Activated CD8-positive, alpha-beta T cell treated with anti-CD3 and anti-CD28 coated beads, Interleukin-2, amount 10 ng/mL, durations not matched to agents 7 days and 5 days (primary cell): ENCODE measurements at regions not wholly inside any gene's neighbourhood (a gene's known extent, or its start where the extent isn't known, plus 50 kb on each side); places are given as distances from the start of the nearest gene placed in this dataset.

Source experiments
- ATAC-seq: fragments of 150-1000 bp; cut with Tn5 transposase; one replicate; pipeline ENCODE4 v1.10.0; 2021; ENCODE audit warnings: moderate library complexity
- CTCF ChIA-PET: fragments of 350-600 bp; sonication (Branson Sonifier 250); formaldehyde crosslinking; loops from one replicate; lab custom pipeline; 2021; ENCODE audit warnings: antibody characterized with exemption; lab: Charles Lee
- POLR2A ChIA-PET: fragments of 350-600 bp; sonication (Branson Sonifier 250); formaldehyde crosslinking; loops from one replicate; lab custom pipeline; 2021; ENCODE audit warnings: antibody characterized with exemption; lab: Charles Lee
- DNase-seq: peaks from one replicate; pipeline ENCODE4 v3.0.0-alpha.2; 2020
- H3K27ac Mint-ChIP-seq: one replicate; pipeline ENCODE4 v1.8.0; 2021; ENCODE audit warnings: mild to moderate bottlenecking, mixed read lengths
- H3K27me3 Mint-ChIP-seq: one replicate; pipeline ENCODE4 v1.8.0; 2021; ENCODE audit warnings: low read depth, mixed read lengths
- H3K36me3 Mint-ChIP-seq: one replicate; pipeline ENCODE4 v1.8.0; 2021; ENCODE audit warnings: low read depth, mixed read lengths
- H3K4me1 Mint-ChIP-seq: one replicate; pipeline ENCODE4 v1.8.0; 2021; ENCODE audit warnings: low read depth, mixed read lengths
- H3K4me3 Mint-ChIP-seq: one replicate; pipeline ENCODE4 v1.8.0; 2021; ENCODE audit warnings: mild to moderate bottlenecking, mixed read lengths
- H3K9me3 Mint-ChIP-seq: one replicate; pipeline ENCODE4 v1.8.0; 2022; ENCODE audit warnings: mixed read lengths; ENCODE audit not compliant: insufficient read depth

DNA sequence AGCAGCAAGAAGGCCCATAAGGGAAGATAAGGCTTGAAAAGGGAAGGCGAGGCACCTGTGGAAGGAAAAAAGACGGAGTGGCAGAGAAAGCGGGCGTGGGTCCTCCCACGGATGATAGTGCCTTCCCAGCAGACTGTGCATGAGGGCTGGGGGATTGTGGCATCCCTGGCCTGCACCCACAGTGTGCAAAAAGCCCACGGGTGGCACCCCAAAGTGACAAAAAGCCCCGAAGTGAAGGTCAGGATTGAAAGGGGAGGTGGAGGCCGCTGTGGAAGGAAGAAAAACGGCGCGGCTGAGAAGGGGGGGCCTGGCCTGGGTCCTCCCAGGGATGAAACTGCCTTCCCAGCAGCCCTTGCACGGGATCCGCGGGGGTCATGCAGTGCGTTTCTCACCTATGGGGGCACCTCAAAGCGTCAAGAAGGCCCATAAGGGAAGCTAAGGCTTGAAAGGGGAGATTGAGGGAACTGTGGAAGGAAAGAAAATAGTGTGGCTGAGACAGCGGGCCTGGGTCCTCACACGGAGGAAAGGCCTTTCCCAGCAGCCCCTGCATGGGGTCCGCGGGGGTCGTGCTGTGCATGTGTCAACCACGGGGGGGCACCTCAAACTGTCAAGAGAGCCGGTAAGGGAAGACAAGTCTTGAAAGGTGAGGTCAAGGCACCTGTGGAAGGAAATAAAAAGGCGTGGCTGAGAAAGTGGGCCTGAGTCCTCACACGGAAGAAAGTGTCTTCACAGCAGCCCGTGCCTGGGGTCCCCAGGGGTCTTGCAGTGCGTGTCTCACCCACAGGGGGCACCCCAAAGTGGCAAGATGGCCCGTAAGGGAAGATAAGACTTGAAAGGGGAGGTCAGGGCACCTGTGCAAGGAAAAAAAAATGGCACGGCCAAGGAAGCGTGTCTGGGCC lies 274.1 kb downstream of the ALG10 start:
- CTCF ChIA-PET: no interaction called here
- H3K36me3 Mint-ChIP-seq: peaks cover 2% of the 10 kb centered on the region
- no peak overlapping the region for H3K4me3 Mint-ChIP-seq

DNA sequence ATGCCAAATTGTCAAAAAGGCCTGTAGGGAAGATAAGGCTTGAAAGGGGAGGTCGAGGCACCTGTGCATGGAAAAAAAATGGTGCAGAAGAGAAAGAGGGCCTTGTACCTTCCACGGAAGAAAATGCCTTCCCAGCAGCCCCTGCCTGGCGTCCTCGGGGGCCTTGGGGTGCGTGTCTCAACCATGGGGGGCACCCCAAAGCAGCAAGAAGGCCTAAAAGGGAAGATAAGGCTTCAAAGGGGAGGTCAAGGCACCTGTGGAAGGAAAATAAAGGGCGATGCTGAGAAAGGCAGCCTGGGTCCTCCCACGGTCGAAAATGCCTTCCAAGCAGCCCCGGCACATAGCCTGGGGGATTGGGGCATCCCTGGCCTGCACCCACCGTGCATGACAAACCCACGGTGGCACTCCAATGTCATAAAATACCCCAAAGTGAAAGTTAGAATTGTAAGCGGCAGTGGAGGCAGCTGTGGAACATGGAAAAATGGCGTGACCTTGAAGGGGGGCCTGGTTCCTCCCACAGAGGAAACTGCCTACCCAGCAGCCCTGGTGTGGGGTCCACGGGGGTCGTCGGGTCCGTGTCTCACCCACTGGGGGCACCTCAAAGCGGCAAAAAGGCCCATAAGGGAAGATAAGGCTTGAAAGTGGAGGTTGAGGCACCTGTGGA lies 275.0 kb downstream of the ALG10 start:
- H3K36me3 Mint-ChIP-seq: peaks cover 2% of the 10 kb centered on the region

More for the DNA sequence above, 274.1 kb downstream of the ALG10 start:
- Mint-ChIP-seq H3K27me3 (no peaks in the 10 kb centered on the region), H3K27ac (no peak overlapping the region), H3K9me3 (peaks cover 70% of the 10 kb centered on the region), H3K4me1 (no peaks in the 10 kb centered on the region)
- DNase-seq (no peak), ATAC-seq (no peak)
- POLR2A ChIA-PET: no interaction called here

DNA sequence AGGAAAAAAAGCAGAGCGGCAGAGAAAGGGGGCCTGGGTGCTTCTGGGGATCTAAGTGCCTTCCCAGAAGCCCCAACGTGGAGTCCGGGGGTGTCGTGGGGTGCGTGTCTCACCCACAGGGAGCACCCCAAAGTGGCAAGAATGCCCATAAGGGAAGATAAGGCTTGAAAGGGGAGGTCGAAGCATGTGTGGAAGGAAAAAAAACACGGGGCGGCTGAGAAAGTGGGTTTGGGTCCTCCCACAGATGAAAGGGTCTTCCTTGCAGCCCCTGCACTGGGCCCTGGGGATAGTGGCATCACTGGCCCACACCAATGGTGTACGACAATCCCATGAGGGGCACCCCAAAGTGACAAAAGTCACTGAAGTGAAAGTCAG lies 275.5 kb downstream of the ALG10 start:
- CTCF ChIA-PET: no interaction called here
- DNase-seq: no peak

More for the DNA sequence above, 275.0 kb downstream of the ALG10 start:
- no peak overlapping the region for H3K4me3 Mint-ChIP-seq
- H3K27ac Mint-ChIP-seq: no peak overlapping the region
- no peaks in the 10 kb centered on the region for H3K27me3 Mint-ChIP-seq
- ChIA-PET POLR2A (no interaction called here), CTCF (no interaction called here)
- H3K9me3 Mint-ChIP-seq: peaks cover 76% of the 10 kb centered on the region
- H3K4me1 Mint-ChIP-seq: no peaks in the 10 kb centered on the region
- ATAC-seq (no peak), DNase-seq (no peak)

DNA sequence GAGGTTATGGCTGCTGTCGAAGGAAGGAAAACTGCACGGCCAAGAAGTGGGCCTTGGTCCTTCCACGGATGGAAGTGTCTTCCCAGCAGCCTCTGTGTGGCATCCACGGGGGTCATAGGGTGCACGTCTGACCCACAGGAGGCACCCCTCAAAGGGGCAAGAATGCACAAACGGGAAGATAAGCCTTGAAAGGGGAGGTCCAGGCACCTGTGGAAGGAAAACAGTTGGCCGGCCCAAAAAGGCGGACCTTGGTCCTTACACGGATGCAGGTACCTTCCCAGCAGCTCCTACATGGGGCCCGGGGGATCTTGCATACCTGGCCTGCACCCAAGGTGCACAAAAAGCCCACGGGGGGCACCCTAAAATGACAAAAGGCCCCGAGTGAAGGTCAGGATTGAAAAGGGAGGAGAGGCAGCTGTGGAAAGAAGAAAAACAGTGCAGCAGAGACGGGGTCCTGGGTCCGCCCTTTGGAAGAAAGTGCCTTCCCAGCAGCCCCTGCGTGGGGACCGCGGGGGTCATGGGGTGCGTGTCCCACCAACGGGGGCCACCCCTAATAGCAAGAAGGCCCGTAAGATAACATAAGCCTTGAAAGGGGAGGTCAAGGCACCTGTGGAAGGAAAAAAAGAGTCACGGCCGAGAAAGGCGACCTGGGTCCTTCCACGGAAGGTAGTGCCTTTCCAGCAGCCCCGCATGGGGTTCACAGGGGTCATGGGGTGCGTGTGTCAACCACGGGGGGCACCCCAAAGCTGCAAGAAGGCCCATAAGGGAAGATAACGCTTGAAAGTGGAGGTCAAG lies 276.1 kb downstream of the ALG10 start:
- peaks cover 83% of the 10 kb centered on the region for H3K9me3 Mint-ChIP-seq
- no peak overlapping the region for H3K4me3 Mint-ChIP-seq
- no peaks in the 10 kb centered on the region for H3K27me3 Mint-ChIP-seq
- POLR2A ChIA-PET: no interaction called here
- no peak for DNase-seq
- peaks cover 4% of the 10 kb centered on the region for H3K36me3 Mint-ChIP-seq
- CTCF ChIA-PET: no interaction called here
- H3K4me1 Mint-ChIP-seq: no peaks in the 10 kb centered on the region
- no peak for ATAC-seq
- no peak overlapping the region for H3K27ac Mint-ChIP-seq

More for the DNA sequence above, 275.5 kb downstream of the ALG10 start:
- no peaks in the 10 kb centered on the region for H3K27me3 Mint-ChIP-seq
- H3K36me3 Mint-ChIP-seq: peaks cover 2% of the 10 kb centered on the region
- H3K4me1 Mint-ChIP-seq: no peaks in the 10 kb centered on the region
- no peak overlapping the region for H3K27ac Mint-ChIP-seq
- no peak for ATAC-seq
- peaks cover 82% of the 10 kb centered on the region for H3K9me3 Mint-ChIP-seq
- POLR2A ChIA-PET: no interaction called here
- no peak overlapping the region for H3K4me3 Mint-ChIP-seq

- Mint-ChIP-seq H3K27me3 (no peaks in the 10 kb centered on the region), H3K27ac (no peak overlapping the region), H3K36me3 (peaks cover 2% of the 10 kb centered on the region), H3K4me1 (no peaks in the 10 kb centered on the region), H3K9me3 (peaks cover 84% of the 10 kb centered on the region), H3K4me3 (no peak overlapping the region)
- ATAC-seq: no peak
- ChIA-PET POLR2A (no interaction called here), CTCF (no interaction called here)
- DNase-seq: no peak
Observed at GRCh38 chr12:34298971-34299801, 276.9 kb downstream of the ALG10 start.

GRCh38 chr12:34299802-34300193 lies 277.5 kb downstream of the ALG10 start:
- Mint-ChIP-seq H3K9me3 (peaks cover 89% of the 10 kb centered on the region), H3K4me3 (no peak overlapping the region), H3K4me1 (no peaks in the 10 kb centered on the region), H3K27ac (no peak overlapping the region), H3K27me3 (no peaks in the 10 kb centered on the region), H3K36me3 (peaks cover 2% of the 10 kb centered on the region)
- ChIA-PET CTCF (no interaction called here), POLR2A (no interaction called here)
- ATAC-seq (no peak), DNase-seq (no peak)

DNA sequence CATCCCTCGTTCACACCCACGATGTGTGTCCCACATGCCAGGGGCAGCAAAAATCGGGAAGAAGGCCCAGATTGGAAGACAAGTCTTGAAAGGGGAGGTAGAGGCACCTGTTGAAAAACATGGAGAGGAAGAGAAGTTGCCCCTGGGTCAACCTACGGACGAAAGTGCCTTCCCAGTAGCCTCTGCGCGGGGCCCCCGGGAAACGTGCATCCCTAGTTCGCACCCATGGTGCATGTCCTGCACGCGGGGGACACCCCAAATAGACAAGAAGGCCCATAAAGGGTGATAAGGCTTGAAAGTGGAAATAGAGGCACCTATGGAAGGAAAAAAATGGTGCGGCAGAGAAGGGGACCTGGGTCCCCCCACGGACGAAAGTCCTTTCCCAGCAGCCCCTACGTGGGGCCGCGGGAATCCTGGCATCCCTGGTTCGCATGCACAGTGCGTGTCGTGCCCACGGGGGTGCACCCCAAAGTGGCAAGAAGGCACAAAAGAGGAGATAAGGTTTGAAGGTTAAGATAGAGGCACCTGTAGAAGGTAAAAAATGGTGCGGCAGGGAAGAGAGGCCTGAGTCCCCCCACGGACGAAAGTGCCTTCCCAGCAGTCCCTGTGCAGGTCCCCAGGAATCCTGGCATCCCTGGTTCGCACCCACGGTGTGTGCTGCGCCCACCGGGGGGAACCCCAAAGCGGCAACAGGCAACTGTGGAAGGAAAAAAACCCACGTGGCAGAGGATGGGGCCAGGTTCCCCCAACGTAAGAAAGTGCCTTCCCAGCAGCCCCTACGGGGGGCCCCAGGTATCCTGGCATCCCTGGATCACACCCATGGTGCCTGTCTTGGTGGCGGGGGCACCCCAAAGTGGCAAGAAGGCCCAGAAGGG lies 278.3 kb downstream of the ALG10 start:
- Mint-ChIP-seq H3K27me3 (no peaks in the 10 kb centered on the region), H3K36me3 (peaks cover 4% of the 10 kb centered on the region), H3K4me3 (no peak overlapping the region), H3K4me1 (no peaks in the 10 kb centered on the region), H3K27ac (no peak overlapping the region), H3K9me3 (peaks cover 89% of the 10 kb centered on the region)
- ChIA-PET CTCF (no interaction called here), POLR2A (no interaction called here)
- ATAC-seq: no peak
- no peak for DNase-seq

DNA sequence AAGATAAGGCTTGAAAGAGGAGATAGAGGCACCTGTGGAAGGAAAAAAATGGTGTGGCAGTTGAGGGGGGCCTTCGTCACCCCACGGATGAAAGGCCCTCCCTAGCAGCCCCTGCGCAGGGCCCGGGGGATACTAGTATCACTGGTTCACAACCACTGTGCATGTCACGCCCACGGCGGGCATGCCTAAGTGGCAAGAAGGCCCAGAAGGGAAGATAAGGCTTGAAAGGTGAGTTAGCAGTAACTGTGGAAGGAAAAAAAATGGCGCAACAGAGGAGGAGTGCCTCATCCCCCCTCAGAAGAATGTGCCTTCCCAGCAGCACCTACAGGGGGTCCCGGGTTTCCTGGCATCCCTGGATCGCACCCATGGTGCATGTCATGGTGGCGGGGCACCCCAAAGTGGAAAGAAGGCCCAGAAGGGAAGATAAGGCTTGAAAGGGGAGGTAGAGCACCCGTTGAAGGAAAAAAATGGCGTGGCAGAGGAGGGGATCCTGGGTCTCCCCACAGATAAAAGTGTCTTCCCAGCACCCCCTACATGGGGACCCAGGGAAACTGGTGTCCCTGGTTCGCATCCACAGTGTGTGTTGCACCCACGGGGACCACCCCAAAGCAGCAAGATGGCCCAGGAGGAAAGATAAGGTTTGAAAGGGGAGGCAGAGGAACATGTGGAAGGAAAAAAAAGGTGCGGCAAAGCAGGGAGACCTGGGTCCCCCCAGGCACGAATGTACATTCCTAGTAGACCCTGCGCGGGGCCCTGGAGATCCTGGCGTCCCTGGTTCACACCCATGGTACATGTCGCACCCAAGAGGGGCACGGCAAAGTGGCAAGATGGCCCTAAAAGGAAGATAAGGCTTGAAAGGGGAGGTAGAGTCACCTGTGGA lies 279.2 kb downstream of the ALG10 start:
- no peak for DNase-seq
- no peak overlapping the region for H3K27ac Mint-ChIP-seq
- POLR2A ChIA-PET: no interaction called here
- peaks cover 89% of the 10 kb centered on the region for H3K9me3 Mint-ChIP-seq
- no peak overlapping the region for H3K4me3 Mint-ChIP-seq
- H3K27me3 Mint-ChIP-seq: no peaks in the 10 kb centered on the region
- no peak for ATAC-seq
- H3K4me1 Mint-ChIP-seq: no peaks in the 10 kb centered on the region
- peaks cover 4% of the 10 kb centered on the region for H3K36me3 Mint-ChIP-seq
- CTCF ChIA-PET: no interaction called here

DNA sequence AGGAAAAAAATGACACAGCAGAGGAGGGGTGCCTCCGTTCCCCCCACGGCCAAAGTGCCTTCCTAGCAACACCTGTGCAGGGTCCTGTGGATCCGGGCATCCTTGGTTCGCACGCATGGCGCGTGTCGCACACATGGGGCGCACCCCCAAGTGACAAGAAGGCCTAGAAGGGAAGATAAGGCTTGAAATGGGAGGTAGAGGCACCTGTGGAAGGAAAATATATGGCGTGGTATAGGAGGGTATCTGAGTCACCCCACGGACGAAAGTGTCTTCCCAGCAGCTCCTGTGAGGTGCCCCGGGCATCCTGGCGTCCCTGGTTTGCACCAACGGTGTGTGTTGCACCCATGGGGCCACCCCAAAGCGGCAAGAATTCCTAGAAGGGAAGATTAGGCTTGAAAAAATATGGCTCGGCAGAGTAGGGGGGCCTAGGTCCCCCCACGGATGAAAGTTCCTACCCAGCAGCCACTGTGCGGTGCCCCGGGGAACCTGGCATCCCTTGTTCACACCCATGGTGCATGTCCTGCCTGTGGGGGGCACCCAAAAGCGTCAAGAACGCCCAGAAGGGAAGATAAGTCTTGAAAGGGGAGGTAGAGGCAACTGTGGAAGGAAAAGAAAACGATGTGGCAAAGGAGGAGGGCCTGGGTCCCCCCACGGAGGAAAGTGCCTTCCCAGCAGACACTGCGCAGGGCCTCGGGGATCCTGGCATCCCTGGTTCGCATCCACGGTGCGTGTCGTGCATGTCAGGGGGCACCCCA lies 280.0 kb downstream of the ALG10 start:
- CTCF ChIA-PET: no interaction called here

More for the DNA sequence above, 280.0 kb downstream of the ALG10 start:
- Mint-ChIP-seq H3K27me3 (no peaks in the 10 kb centered on the region), H3K4me3 (no peak overlapping the region), H3K9me3 (peaks cover 87% of the 10 kb centered on the region), H3K36me3 (peaks cover 4% of the 10 kb centered on the region), H3K4me1 (no peaks in the 10 kb centered on the region), H3K27ac (no peak overlapping the region)
- ATAC-seq (no peak), DNase-seq (no peak)
- POLR2A ChIA-PET: no interaction called here
